Activated B cell treated with CpG ODN at 0.5 μM for 24 hours (primary cell): ENCODE measurements at regions not wholly inside any gene's neighbourhood (a gene's known extent, or its start where the extent isn't known, plus 50 kb on each side); places are given as distances from the start of the nearest gene placed in this dataset.

Source experiments
- ATAC-seq: fragments of 200-7000 bp; cut with Tn5 transposase; one replicate; pipeline ENCODE4 v1.10.0; 2021; ENCODE audit warnings: low read depth, mild to moderate bottlenecking, moderate library complexity
- CTCF ChIA-PET: fragments of 350-600 bp; sonication (Branson Sonifier 250); formaldehyde crosslinking; loops from one replicate; lab custom pipeline; 2021; ENCODE audit warnings: antibody characterized with exemption; lab: Charles Lee
- POLR2A ChIA-PET: fragments of 350-600 bp; sonication (Branson Sonifier 250); formaldehyde crosslinking; loops from one replicate; lab custom pipeline; 2021; ENCODE audit warnings: antibody characterized with exemption; lab: Charles Lee
- DNase-seq: peaks from one replicate; pipeline ENCODE4 v3.0.0; 2022
- H3K27ac Mint-ChIP-seq: one replicate; pipeline ENCODE4 v1.8.0; 2020; ENCODE audit warnings: mixed read lengths
- H3K27me3 Mint-ChIP-seq: one replicate; pipeline ENCODE4 v1.8.0; 2021; ENCODE audit warnings: mixed read lengths
- H3K36me3 Mint-ChIP-seq: one replicate; pipeline ENCODE4 v1.8.0; 2021; ENCODE audit warnings: low read depth, mixed read lengths
- H3K4me1 Mint-ChIP-seq: one replicate; pipeline ENCODE4 v1.8.0; 2021; ENCODE audit warnings: mixed read lengths
- H3K4me3 Mint-ChIP-seq: one replicate; pipeline ENCODE4 v1.8.0; 2020; ENCODE audit warnings: mild to moderate bottlenecking, mixed read lengths
- H3K9me3 Mint-ChIP-seq: one replicate; pipeline ENCODE4 v1.8.0; 2020; ENCODE audit warnings: mixed read lengths
- intact Hi-C: fragments of 100-400 bp; cut with micrococcal nuclease; formaldehyde crosslinking; loops from one replicate; pipeline ENCODE4 v1.15.1; 2024
- TF ChIP-seq, protein P1 (sequence below): fragments of 200-600 bp; IDR thresholded peaks from one replicate; pipeline ENCODE4 v1.8.0; 2022; ENCODE audit warnings: antibody characterized with exemption, mild to moderate bottlenecking

DNA sequence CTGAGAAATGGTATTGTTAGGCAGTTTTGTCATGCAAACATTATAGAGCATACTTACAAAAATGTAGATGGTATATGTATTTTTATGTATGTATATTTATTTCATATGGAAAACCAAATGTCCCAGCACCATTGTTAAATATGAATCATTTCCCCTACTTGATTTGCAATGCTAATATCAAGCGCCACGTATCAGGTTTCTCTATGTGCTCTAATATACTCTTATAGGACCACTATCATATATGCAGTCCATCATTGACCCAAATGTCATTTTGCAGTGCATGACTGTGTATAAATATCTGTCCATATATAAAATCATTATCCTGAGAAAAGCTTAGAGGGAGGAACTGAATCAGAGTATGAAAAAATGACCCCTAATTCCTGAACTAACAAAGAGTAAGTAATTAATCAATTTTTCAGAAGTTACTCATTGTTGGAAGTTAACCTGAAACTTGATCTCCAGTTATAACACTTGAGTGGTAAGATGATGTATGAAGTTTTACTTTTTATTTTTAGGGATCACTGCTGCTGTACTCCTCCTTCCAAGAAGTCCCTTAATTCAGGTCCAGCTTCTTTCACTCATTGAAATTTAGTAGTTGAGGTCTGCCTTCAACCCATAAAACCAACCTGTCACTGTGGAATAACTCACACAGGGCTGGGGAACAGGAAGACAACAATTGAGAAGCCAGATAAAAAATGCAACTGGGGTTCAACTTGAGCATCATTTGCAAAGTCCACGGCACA, 134.8 kb upstream of the LDB2 start:
- ChIA-PET CTCF (no interaction called here), POLR2A (no interaction called here)
- peaks cover 3% of the 10 kb centered on the region for H3K9me3 Mint-ChIP-seq
- no peak overlapping the region for H3K4me3 Mint-ChIP-seq
- no peaks in the 10 kb centered on the region for H3K36me3 Mint-ChIP-seq
- no peak for DNase-seq
- no peak for ATAC-seq
- intact Hi-C loops, result no loop called here
- H3K27me3 Mint-ChIP-seq, result no peaks in the 10 kb centered on the region
- H3K27ac Mint-ChIP-seq, result no peak overlapping the region
- no peaks in the 10 kb centered on the region for H3K4me1 Mint-ChIP-seq
- TF ChIP-seq, protein P1, sequence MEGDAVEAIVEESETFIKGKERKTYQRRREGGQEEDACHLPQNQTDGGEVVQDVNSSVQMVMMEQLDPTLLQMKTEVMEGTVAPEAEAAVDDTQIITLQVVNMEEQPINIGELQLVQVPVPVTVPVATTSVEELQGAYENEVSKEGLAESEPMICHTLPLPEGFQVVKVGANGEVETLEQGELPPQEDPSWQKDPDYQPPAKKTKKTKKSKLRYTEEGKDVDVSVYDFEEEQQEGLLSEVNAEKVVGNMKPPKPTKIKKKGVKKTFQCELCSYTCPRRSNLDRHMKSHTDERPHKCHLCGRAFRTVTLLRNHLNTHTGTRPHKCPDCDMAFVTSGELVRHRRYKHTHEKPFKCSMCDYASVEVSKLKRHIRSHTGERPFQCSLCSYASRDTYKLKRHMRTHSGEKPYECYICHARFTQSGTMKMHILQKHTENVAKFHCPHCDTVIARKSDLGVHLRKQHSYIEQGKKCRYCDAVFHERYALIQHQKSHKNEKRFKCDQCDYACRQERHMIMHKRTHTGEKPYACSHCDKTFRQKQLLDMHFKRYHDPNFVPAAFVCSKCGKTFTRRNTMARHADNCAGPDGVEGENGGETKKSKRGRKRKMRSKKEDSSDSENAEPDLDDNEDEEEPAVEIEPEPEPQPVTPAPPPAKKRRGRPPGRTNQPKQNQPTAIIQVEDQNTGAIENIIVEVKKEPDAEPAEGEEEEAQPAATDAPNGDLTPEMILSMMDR, result no peak

GRCh38 chr4:17030543-17030942, 132.1 kb upstream of the LDB2 start:
- H3K36me3 Mint-ChIP-seq, result no peaks in the 10 kb centered on the region
- CTCF ChIA-PET, result no interaction called here
- intact Hi-C loops, result no loop called here
- no peak overlapping the region for H3K4me3 Mint-ChIP-seq
- ATAC-seq, result no peak
- no peak overlapping the region for H3K27ac Mint-ChIP-seq
- peaks cover 3% of the 10 kb centered on the region for H3K9me3 Mint-ChIP-seq
- DNase-seq, result no peak
- TF ChIP-seq, protein P1, result no peak
- POLR2A ChIA-PET, result no interaction called here
- H3K4me1 Mint-ChIP-seq, result no peaks in the 10 kb centered on the region
- no peaks in the 10 kb centered on the region for H3K27me3 Mint-ChIP-seq

- Mint-ChIP-seq H3K4me3 (no peak overlapping the region), H3K36me3 (no peaks in the 10 kb centered on the region), H3K9me3 (peaks cover 3% of the 10 kb centered on the region), H3K27ac (no peak overlapping the region), H3K27me3 (no peaks in the 10 kb centered on the region), H3K4me1 (no peaks in the 10 kb centered on the region)
- TF ChIP-seq, protein P1, result no peak
- CTCF ChIA-PET, result no interaction called here
- intact Hi-C loops, result no loop called here
- DNase-seq, result no peak
- ATAC-seq, result no peak
- POLR2A ChIA-PET, result no interaction called here
These were observed 131.5 kb upstream of the LDB2 start for GRCh38 chr4:17029964-17030363.

DNA sequence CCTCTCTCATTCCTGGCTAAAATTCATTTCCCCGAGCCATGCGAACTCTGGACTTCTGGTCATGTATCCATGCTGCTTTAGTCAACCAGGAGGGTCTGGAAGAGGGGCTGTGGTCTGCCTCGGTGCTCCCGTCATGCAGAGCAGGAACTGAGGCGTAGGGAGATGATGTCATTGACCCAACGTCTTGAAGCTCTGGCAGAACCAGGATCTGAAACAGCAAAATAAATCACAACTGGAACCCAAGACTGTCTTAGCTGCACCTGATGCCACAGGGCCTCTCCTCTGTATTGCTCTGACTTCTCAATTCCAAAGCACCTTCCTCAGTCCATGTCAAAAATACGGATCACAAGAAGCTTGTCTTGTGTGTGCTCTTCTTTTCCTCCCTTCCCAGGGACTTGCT, 131.0 kb upstream of the LDB2 start:
- intact Hi-C loops, result no loop called here
- Mint-ChIP-seq H3K9me3 (peaks cover 3% of the 10 kb centered on the region), H3K4me1 (no peaks in the 10 kb centered on the region), H3K36me3 (no peaks in the 10 kb centered on the region), H3K4me3 (no peak overlapping the region), H3K27ac (no peak overlapping the region), H3K27me3 (no peaks in the 10 kb centered on the region)
- CTCF ChIA-PET, result no interaction called here
- DNase-seq (no peak), ATAC-seq (no peak)
- TF ChIP-seq, protein P1, result no peak
- POLR2A ChIA-PET, result no interaction called here

GRCh38 chr4:17027495-17027894, 129.1 kb upstream of the LDB2 start:
- intact Hi-C loops, result no loop called here
- ChIA-PET CTCF (no interaction called here), POLR2A (no interaction called here)
- H3K27me3 Mint-ChIP-seq, result no peaks in the 10 kb centered on the region
- peaks cover 3% of the 10 kb centered on the region for H3K9me3 Mint-ChIP-seq
- no peak overlapping the region for H3K27ac Mint-ChIP-seq
- ATAC-seq (no peak), DNase-seq (no peak)
- no peaks in the 10 kb centered on the region for H3K4me1 Mint-ChIP-seq
- no peak overlapping the region for H3K4me3 Mint-ChIP-seq
- no peaks in the 10 kb centered on the region for H3K36me3 Mint-ChIP-seq
- TF ChIP-seq, protein P1, result no peak
